HG03039 (cell line): ENCODE measurements at regions not wholly inside any gene's neighbourhood (a gene's known extent, or its start where the extent isn't known, plus 50 kb on each side); places are given as distances from the start of the nearest gene placed in this dataset.
"Not testable (repeated sequence)": the region's sequence is repeated elsewhere in the genome, so short reads cannot be mapped to it uniquely, and the experiment has no call there.

ENCODE experiments used
- ATAC-seq: cut with Tn5 transposase; IDR thresholded peaks from one replicate; pipeline ENCODE4 v1.9.1; 2021; ENCODE audit warnings: mild to moderate bottlenecking, moderate library complexity; ENCODE audit not compliant: unreplicated experiment

DNA sequence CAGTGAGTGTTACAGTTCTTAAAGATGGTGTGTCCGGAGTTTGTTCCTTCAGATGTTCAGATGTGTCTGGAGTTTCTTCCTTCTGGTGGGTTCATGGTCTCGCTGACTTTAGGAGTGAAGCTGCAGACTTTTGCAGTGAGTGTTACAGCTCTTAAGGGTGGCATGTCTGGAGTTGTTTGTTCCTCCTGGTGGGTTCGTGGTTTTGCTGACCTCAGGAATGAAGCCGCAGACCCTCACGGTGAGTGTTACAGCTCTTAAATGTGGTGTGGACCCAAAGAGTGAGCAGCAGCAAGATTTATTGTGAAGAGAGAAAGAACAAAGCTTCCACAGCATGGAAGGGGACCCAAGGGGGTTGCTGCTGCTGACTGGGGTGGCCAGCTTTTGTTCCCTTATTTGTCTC, 159.6 kb downstream of the POLR1F start:
- ATAC-seq, result not testable (repeated sequence)

DNA sequence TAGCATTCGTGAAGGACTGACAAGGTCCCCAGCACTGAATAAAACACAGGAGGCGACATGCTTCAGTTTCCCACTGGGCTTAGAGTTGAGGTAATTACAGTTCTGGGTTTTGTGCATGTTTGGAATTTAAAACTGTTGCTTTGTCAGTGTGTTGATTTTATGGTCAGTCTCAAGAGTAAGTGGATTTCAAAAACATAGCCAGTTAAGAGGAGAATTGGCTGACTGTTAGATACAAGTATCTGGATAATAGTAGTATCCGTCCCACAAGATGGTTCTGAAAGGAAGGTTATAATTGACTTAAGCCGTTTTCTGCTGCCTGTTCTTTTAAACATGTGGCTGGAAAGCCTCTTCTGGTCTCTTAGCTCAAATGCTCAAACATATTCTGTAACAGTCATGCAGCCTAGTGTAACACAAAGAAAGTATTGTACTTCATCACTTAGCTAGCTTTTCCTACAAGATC, 170.9 kb downstream of the POLR1F start:
- no peak for ATAC-seq

DNA sequence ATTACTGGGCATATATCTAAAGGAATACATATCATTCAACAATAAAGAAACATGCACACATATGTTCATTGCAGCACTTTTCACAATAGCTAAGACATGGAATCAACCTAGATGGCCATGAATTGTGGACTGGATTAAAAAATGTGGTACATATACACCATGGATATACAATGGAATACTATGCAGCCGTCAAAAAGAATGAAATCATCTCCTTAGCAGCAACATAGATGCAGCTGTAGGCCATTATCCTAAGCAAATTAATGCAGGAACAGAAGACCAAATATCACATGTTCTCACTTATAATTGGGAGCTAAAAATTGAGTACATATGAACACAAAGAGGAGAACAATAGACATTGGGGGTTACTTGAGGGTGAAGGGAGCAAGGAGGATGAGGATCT, 175.6 kb downstream of the POLR1F start:
- ATAC-seq, result no peak

DNA sequence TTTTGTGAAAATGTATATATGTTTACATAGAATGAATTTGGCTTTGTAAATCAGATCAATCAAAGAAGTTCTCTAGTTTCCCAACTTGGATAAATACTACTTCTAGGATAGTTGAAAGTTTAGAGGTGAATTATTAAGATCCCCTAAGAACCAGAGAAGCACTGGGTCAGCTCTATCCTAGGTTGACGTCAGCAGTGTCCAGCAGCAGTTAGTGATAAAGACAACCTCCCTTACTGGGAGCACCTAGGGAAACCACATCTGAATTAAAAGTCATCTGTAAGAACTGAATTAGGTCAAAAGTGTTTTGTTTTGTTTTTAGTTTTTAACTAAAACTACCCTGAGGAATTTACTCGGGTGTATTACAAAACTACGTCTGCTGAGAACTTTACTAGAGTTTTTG, 178.0 kb downstream of the POLR1F start:
- no peak for ATAC-seq

DNA sequence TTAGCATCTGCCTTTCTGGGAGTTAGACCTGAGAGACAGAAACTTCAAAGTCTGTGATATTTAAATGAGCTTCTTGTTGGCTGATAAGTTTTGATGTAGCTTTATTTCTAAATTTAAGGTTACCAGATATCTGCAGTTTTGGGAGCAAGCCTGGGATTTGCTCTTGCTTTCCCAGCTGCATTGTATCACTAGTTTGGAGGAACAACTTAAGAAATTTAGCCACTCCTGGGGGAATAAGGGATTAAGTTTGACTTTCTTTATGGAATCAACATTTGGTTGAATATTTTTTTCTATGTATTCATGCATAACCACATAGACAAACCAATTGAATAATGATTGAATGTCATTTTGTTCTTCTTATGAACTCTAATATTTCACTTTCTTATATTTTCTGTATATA, 178.6 kb downstream of the POLR1F start:
- no peak for ATAC-seq

DNA sequence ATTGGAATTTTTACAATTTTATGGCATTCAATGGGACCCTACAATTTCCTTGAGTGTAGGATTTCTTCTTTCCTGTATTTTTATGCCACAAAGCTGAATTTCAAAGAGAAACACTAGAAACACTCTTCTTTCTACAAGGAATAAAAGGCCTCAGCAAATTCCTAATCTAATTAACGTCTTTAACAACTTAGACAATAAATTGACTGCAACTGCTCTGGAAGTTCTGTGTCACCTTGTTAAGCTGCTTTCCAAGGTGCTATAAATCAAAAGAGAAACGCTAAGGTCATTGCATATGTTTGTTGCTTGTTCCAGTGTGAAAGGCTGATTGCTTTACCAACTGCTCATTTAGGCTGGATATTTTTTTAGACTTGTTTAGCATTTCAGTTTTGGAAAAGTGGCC, 182.2 kb downstream of the POLR1F start:
- ATAC-seq, result no peak

DNA sequence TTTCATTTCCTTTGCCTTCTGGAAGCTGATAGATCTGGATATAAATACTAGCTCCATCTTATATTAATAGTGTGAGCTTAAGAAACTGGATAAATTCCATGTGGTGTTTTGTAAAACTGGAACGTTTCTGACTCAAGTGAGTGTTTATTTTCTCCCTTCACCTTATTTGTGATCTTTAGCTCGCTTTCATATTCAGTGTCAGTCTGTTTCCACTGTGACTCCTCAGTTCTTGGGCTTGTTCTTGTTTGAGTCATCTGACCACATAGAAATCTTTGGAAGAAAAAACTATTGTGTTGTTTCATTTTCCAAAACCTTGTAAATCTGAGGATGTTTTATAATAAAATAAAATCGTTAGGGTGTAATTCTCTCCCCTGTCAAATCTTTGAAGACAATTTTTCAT, 186.4 kb downstream of the POLR1F start:
- ATAC-seq, result no peak

DNA sequence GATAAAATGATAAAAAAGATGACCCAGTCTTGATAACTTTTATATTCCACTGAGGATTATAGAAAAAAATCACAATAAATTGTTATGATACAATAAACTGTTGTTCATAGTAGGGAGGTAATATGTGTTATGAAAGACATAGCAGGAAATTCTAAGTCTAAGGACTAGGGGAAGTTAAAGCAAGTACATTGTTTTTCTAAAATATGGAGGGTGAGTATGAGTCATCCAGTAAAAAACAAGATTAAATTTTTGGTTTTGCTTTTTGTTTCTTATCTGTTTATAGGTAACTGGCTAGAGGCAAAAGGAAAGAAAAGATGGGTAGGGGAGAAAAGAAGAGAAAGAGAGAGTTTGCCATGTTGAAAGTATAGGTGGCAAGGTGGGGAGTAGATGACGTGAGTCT, 188.4 kb downstream of the POLR1F start:
- no peak for ATAC-seq

DNA sequence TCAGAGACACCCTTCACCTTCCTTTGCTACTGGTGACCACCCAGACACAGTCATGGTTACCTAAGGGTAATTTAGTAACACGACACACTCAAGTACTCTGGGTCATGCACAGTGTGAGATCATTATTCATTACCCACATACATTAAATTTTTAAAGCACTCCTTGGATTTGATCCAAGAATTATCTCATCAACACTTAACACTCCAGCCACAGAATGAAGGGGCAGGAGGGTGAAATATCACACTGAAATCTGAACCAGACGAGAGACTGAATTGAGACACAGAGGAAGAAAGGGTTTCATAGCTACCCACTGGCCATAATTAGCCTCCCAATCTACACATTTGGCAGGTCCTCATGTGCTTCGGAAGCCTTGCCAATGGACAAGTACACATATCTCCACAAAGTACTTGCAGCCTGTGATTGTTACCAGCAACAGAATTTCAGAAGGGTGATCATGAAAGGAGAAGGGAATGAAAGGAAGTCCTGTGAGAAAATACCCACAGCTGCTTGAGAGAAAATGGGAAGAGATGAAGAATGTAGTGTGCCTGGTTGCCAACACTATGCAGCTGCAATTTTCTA, 189.3 kb downstream of the POLR1F start:
- ATAC-seq, result no peak

DNA sequence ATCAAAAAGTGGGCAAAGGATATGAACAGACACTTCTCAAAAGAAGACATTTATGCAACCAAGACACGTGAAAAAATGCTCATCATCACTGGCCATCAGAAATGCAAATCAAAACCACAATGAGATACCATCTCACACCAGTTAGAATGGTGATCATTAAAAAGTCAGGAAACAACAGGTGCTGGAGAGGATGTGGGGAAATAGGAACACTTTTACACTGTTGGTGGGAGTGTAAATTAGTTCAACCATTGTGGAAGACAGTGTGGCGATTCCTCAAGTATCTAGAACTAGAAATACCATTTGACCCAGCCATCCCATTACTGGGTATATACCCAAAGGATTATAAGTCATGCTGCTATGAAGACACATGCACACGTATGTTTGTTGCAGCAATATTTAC, 191.3 kb downstream of the POLR1F start:
- ATAC-seq, result not testable (repeated sequence)

DNA sequence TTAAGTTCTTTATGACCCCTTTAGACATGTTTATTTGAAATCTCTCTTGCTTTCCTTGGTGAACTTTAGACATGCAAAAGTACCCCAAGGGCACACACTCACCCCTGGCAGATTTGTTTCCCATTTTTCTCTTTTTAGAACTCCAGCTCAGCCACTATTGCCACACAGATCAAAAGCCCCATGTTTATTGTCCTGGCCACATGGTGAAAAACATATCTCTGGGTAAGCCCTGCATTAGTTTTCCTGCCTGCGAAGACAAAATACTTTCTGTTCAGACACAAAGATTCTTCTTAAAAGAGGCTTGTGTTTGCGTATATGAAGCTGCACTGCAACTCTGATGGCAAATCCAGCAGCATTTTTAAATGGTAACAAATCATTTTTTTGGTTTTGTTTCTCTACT, 200.0 kb downstream of the POLR1F start:
- ATAC-seq, result no peak

DNA sequence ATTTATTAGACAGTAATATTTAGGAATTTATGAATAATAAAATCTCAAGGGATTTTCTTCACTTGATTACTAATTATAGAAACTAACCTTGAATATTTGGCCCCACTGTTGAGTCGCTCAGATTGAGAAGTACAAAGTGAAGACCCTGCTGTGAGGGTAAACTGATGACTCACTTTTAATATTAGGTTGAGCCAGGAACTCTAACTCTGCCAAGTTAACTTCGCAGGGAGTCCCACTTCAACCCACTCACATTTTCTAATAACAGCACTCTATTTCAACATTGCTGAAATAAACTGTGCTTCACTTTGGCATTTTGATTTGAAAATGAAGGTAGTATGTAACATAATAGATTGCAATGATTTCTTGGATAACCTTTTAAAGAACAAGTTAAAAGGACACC, 200.7 kb downstream of the POLR1F start:
- ATAC-seq, result no peak

DNA sequence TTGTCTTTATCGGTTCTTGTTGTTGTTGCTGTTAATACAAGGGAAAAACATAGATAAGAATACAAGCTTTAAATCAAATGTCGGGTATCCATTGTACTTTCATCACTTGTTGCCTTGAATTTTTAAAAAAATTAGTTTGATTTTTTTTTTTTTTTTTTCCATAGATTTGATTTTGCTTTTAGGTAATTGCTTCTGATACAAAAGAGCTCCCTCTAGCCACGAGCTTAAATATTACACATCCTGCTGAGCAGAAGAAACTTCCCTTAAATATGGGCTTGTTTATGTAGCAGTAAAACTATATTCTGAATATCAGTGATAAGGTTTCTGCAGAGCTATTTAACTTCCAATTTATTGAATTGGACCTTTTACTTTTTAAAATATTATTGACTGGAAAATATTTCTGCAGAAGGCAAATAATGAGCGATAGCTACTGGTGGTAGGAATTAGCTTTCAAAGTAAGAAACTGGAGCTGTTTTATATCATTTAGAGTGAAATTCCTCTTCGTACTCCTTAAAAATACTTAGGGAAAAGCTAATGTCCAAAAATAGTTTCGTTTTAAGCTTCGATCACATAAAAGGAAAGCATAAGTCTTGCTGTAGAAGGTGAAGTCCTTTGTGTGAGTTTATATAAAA, 216.9 kb downstream of the POLR1F start:
- ATAC-seq, result peak; percentile 68

DNA sequence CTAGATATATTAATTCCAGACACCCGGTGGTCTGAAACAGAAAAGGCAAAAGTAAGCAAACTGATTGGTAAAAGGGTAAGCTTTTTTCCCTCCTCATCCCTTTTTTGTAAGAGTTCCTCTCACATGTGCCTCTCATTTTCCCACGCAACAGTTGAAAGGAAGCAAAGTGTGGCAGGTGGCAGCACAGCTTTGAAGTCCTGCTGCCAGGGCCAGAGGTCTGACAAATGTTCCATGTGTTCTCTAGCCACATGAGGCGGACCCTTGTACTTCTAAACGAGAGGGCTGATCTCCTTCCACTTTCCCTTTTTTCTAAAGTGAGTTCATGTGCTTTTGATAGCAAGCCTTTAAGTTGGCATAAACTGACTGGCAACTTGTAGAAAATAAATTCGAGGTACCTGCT, 217.5 kb downstream of the POLR1F start:
- no peak for ATAC-seq

DNA sequence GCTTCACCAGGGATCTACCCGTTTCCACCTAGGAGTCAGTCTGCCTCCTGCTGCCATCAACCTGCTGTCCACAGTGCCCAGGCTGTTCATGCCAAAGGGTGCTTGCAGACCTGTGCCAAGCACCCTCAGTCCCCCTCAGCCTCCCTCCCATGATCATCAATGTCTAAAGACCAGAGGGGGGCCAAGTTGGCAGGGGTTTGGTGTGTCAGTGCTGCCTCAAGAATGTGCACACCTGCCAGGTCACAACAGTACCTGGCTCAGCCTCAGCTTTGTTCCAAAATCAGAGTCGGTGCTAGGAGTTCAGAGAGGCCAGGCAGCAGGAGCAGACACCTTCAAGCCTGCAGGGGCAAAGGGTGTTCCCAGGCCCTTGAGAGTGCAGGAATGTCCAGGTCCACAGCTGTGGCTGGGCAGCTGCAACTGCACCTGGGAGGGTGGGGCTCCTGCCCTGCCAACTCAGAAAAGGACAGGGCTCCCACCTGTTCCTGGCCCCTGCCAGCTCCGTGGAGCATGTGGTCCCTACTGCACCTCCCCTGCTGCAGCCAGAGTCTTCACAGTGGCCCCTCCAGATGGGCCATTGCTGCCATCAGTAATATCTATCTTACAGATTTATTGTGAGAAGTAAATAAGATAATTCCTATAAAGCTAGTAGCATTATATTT, 219.5 kb downstream of the POLR1F start:
- ATAC-seq, result no peak

DNA sequence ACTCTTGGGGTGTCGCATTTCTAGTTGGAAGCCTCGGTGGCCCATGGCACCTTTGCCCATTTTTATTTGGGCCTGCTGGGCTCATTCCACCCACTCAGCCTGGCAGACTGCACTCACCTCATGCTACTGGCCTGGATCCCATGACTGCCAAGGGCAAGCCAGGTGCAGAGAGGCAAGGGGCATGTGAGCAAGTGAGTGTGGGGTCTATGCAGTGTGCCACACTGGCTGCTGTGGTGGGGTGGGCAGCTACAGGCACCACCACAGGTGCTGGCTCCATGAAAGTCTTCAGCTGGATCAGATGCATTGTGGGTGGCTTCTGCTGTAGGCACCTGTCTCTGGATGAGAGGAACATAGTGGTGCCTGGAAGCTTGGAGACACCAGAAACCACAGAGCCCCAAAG, 220.8 kb downstream of the POLR1F start:
- no peak for ATAC-seq

DNA sequence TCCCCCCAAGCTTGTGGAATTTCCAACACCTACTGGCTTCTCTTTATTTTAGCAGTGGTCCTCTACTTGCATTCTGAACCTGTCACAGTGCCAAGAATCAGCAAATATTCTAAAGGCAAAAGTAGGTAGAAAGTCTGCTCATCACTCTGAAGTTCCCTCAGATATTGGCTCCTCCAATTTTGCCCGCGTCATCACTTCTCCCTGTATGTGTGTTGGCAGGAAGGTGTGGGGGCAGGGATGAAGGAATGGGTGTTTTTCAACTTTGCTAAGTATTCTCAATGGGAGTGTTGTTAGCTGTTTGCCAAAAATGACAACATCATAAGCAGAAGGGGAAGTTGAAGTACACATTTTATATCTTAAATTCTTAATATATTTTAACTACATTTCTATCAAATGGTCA, 226.2 kb downstream of the POLR1F start:
- ATAC-seq, result no peak

DNA sequence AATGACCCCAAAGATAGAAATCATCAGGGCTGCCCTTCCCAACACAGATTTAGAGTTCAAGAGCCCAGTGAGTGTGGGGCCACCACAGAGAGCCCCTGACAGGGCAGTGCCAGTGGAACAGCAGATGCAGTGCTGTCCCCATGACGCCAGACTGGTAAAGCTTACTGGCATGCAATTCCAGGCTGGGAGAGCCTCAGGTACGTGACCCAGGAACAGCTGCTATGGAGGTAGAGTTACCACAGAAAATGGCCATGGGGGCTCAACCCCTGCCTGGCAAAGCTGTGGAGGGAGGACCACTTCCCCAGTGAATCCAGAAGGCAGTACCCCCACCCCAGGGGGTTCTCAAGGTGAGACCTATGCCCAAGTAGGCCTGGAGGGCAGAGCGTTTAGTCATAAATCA, 228.5 kb downstream of the POLR1F start:
- no peak for ATAC-seq

DNA sequence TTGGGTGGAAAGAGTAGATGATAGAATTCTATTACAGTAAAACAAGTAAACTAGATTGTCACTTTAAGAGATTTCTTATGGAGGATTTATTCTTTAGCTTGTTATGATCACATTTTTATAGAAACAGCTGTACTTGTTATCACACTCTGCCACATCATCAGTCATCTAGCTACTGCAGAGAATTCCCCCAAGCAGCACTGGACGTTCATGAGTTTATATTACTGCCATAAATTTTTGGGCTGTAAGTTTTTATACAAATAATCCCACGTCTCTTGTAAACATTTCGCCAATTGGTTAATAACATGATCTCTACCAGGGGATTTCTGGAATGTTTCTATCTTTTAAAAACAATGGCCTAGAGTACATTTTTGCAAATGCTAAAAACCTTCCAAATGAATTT, 238.8 kb downstream of the POLR1F start:
- no peak for ATAC-seq

DNA sequence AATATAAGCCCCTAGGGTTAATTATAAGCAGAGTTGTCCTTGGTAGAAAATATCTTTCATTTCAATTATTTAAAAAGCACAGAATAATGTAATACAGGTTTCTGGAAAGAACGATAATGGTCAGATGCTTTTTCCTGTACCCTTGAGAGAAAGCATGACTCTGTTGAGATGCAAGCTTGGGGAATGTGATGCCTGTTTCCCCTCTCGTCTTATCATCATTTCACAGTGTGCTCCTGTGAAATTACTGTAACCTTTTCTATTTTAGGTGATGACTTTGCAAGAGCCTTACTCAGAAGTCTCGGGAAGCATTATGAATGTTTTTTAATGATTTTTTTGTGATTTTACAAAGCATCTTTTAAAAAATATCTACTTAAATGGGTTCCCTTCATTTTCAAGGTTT, 243.0 kb downstream of the POLR1F start:
- no peak for ATAC-seq

DNA sequence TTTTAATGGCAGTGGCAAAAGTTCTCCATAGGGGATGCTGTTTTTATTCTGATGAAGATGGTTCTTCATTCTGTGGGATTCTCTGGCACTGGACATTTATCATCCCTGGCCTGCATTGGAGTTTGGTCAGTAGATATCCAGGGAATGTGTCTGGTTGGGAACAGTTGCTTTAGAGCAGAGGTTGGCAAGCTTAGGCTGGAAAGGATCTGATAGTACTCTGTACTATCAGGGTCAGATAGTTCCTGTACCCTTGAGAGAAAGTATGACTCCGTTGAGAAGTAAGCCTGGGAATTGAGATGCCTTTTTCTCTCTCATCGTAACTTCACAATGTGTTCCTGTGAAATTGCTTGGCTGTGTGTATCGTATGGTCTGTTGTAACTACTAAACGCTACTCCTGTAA, 244.1 kb downstream of the POLR1F start:
- ATAC-seq, result no peak

DNA sequence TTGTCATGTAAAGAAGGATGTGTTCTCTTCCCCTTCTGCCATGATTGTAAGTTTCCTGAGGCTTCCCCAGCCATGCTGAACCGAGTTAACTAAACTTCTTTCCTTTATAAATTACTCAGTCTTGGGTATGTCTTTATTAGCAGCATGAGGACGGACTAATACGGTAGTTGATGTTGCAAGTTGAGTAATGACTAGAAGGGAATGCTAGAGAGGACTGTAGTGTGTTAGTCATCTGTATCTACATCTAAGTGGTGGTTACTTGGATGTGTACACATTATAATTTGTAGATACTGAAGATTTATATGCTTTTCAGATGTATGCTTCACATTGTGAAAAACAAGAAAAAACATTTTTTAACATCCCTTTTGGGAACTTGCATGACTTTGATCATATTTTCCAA, 244.6 kb downstream of the POLR1F start:
- ATAC-seq, result no peak

DNA sequence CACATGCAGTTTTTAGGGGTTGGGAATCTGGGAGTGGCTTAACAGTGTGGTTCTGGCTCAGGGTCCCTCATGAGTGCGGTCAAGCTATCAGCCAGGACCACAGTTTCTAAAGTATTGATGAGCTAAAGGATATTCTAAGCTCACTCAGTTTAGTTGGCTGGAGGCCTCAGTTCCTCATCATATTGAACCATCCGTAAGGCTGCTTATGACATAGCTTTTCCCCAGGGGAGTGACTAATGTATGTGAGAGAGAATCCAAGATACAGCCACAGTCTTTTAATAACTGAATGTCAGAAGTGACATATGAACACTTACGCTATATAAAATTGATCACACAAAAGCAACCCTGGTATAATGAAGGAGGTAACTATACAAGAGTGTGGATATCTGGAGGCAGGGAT, 245.3 kb downstream of the POLR1F start:
- no peak for ATAC-seq
